ENCODE measurements at regions not wholly inside any gene's neighbourhood (a gene's known extent, or its start where the extent isn't known, plus 50 kb on each side); places are given as distances from the start of the nearest gene placed in this dataset.

DNA sequence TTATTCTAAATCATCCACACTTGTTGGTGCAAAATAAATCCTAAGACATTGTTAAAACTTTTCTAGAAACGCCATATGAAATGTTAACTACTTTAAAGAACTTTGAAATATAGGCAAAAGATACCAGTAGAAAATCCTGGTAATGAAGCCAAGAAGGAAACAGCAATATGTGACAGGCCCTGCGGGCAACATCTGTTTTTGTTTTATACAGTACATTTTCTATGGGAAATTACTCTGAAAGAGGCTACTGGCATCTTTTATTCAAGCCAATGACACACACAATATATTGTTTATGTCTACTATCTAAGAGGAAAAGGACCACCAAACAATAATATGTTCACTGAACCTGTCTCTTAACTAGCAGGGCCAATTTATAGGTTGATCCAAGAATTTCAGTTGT, 829.7 kb downstream of the PCDH17 start:
- Mint-ChIP-seq H3K4me3 (no peak overlapping the region), H3K36me3 (ENCODE audit: low read depth) (no peaks in the 10 kb centered on the region), H3K9me3 (no peaks in the 10 kb centered on the region), H3K4me1 (no peaks in the 10 kb centered on the region), H3K27me3 (ENCODE audit: insufficient read depth, low read depth, poor library complexity) (no peaks in the 10 kb centered on the region), H3K27ac (no peak overlapping the region)
- Histone ChIP-seq H3K9me2 (ENCODE audit: insufficient read depth) (no peaks in the 10 kb centered on the region; the same call in 1 of the 2 replicates), H3K79me2 (replicated peaks; ENCODE audit: insufficient read depth) (no peaks in the 10 kb centered on the region), H2AFZ (no peak overlapping the region), H3K36me3 (ENCODE audit: insufficient read depth) (no peaks in the 10 kb centered on the region), H3F3A (replicated peaks; ENCODE audit: low read depth) (no peaks in the 10 kb centered on the region), H3K4me2 (no peak overlapping the region), H3K4me3 (no peak overlapping the region), H3K4me1 (ENCODE audit: insufficient read depth) (no peaks in the 10 kb centered on the region), H3K27ac (ENCODE audit: low read depth) (no peak overlapping the region), H3K27me3 (ENCODE audit: insufficient read depth) (no peaks in the 10 kb centered on the region), H4K20me1 (replicated peaks; ENCODE audit: insufficient read depth) (no peaks in the 10 kb centered on the region)
- ATAC-seq (no peak), DNase-seq (ENCODE audit: low spot score) (no peak)
- TF ChIP-seq ZNF331 (CRISPR knock-in tag; IDR thresholded peaks at IDR 0.05; ENCODE audit: low read depth) (no peak), STAT1 (IDR thresholded peaks at IDR 0.05; ENCODE audit: unreplicated experiment) (no peak)

DNA sequence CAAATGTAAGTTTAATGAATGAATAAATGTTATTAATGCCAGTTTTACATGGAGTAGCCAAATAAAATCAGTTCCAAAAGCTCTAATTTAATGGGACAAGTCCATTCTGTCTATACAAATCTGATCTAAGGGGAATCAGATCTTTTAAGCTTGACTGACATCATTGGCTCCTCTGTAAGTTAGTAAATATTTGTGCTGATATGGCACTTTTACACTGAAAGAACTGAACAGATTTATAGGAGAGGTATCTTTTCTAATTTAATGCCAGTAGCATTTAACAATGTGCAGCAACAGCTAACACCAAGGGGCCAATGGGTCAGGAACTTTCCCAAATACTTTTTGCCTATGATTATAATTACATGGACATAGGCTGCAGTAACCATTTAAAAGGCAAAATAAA, 832.3 kb downstream of the PCDH17 start:
- Mint-ChIP-seq H3K36me3 (ENCODE audit: low read depth) (no peaks in the 10 kb centered on the region), H3K9me3 (no peaks in the 10 kb centered on the region), H3K4me1 (no peaks in the 10 kb centered on the region), H3K27ac (no peak overlapping the region), H3K27me3 (ENCODE audit: insufficient read depth, low read depth, poor library complexity) (peaks cover 1% of the 10 kb centered on the region), H3K4me3 (no peak overlapping the region)
- no peak for DNase-seq (ENCODE audit: low spot score)
- H2AFZ ChIP-seq: no peak overlapping the region
- H3K4me2 ChIP-seq: no peak overlapping the region
- H3K27me3 ChIP-seq (ENCODE audit: insufficient read depth): no peaks in the 10 kb centered on the region
- no peaks in the 10 kb centered on the region for H3K79me2 ChIP-seq (replicated peaks; ENCODE audit: insufficient read depth)
- H3K9me2 ChIP-seq (ENCODE audit: insufficient read depth): no peaks in the 10 kb centered on the region; the same call in 1 of the 2 replicates
- no peak overlapping the region for H3K27ac ChIP-seq (ENCODE audit: low read depth)
- TF ChIP-seq JUNB (IDR thresholded peaks at IDR 0.05; ENCODE audit: unreplicated experiment) (no peak), EZH2phosphoT487 (IDR thresholded peaks at IDR 0.05; ENCODE audit: unreplicated experiment) (no peak), STAT1 (IDR thresholded peaks at IDR 0.05; ENCODE audit: unreplicated experiment) (no peak), ZNF331 (CRISPR knock-in tag; IDR thresholded peaks at IDR 0.05; ENCODE audit: low read depth) (no peak), NANOG (IDR thresholded peaks at IDR 0.05; ENCODE audit: borderline replicate concordance) (no peak), CREB1 (CRISPR knock-in tag; IDR thresholded peaks at IDR 0.05; ENCODE audit: low read depth) (no peak), ZNF462 (CRISPR knock-in tag; IDR thresholded peaks at IDR 0.05) (no peak)
- TF ChIP-seq, protein P1, sequence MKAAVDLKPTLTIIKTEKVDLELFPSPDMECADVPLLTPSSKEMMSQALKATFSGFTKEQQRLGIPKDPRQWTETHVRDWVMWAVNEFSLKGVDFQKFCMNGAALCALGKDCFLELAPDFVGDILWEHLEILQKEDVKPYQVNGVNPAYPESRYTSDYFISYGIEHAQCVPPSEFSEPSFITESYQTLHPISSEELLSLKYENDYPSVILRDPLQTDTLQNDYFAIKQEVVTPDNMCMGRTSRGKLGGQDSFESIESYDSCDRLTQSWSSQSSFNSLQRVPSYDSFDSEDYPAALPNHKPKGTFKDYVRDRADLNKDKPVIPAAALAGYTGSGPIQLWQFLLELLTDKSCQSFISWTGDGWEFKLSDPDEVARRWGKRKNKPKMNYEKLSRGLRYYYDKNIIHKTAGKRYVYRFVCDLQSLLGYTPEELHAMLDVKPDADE (IDR thresholded peaks at IDR 0.05): no peak
- H4K20me1 ChIP-seq (replicated peaks; ENCODE audit: insufficient read depth): no peaks in the 10 kb centered on the region
- no peaks in the 10 kb centered on the region for H3K36me3 ChIP-seq (ENCODE audit: insufficient read depth)
- ATAC-seq: no peak
- H3K4me1 ChIP-seq (ENCODE audit: insufficient read depth): no peaks in the 10 kb centered on the region
- H3K4me3 ChIP-seq: no peak overlapping the region
- no peaks in the 10 kb centered on the region for H3F3A ChIP-seq (replicated peaks; ENCODE audit: low read depth)

Measured in GM23338 (cell line).